MM.1S (cell line): ENCODE measurements at regions not wholly inside any gene's neighbourhood (a gene's known extent, or its start where the extent isn't known, plus 50 kb on each side); places are given as distances from the start of the nearest gene placed in this dataset.

Experiments
- CTCF ChIP-seq: fragments of 300-600 bp; sonication (generic); IDR thresholded peaks from 2 replicates; pipeline ENCODE4 v1.5.1; 2016; ENCODE audit warnings: antibody characterized with exemption, low read length, mixed read lengths
- EZH2 ChIP-seq: fragments of 300-600 bp; sonication (generic); optimal IDR thresholded peaks from 2 replicates; pipeline ENCODE3; 2017; ENCODE audit warnings: low read depth, mild to moderate bottlenecking, antibody characterized with exemption, low read length, mixed read lengths
- EZH2phosphoT487 ChIP-seq: fragments of 300-600 bp; sonication (generic); IDR thresholded peaks from 2 replicates; pipeline ENCODE4 v1.6.1; 2018; ENCODE audit warnings: antibody characterized with exemption, low read length

GRCh38 chr13:89011615-89012014 is 1340.4 kb downstream of the SLITRK5 start:
- no peak for TF ChIP-seq EZH2phosphoT487
- TF ChIP-seq CTCF: no peak
- TF ChIP-seq EZH2: no peak
